Right hindlimb (tissue), 1 donor: ENCODE measurements at regions not wholly inside any gene's neighbourhood (a gene's known extent, or its start where the extent isn't known, plus 50 kb on each side); places are given as distances from the start of the nearest gene placed in this dataset.

Experiments
- DNase-seq: peaks from one replicate; pipeline ENCODE4 v3.0.0-alpha.2; 2018

GRCh38 chr2:57850415-57851130, 196.0 kb upstream of the VRK2 start:
- no peak for DNase-seq

DNA sequence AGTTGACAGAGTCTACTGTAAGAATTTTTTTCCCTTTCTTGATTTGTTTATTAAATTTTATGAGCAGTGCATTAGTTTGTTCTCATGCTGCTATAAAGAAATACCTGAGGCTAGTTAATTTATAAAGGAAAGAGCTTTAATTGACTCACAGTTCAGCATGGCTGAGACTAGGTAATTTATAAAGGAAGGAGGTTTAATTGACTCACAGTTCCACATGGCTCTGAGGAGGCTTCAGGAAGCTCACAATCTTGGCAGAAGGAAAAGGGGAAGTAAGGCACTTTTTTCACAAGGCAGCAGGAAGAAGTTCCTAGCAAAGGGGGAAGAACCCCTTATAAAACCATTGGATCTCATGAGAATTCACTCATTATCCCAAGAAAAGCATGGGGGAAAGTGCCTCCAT, 191.4 kb upstream of the VRK2 start:
- no peak for DNase-seq

DNA sequence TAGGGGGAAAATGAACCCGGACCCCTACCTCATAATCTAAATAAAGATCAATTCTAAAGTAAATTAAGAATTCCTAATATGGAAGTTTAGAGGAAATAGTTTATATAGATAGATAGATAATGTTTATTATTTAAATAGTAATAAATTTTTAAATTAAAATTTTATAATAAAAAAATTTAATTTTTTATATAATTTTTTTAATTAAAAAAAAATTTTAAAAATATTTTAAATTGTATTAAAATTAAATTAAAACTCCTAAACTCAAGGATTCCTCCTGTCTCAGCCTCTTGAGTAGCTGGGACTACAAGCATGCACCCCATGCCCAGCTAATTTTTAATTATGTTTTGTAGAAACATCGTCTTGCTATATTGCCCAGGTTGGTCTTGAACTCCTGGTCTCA, 186.9 kb upstream of the VRK2 start:
- DNase-seq = no peak

DNA sequence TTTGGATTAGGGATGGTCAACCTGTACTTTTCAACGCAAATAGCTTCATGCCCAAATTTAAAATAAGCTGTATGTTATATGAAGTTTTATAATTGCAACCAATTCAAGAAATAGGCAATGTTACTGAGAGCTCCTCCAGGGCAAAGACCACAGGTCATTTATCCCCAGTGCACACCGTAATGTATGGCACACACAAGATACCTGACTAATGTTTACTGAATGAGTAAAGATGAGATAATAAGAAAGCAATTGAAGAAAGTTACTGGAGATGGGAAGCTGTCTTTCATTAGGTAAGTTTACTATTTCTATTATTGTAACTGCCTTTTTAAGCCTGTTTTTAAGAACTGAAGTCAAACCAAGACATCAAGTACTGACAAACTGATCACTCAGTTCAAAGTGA, 184.5 kb upstream of the VRK2 start:
- no peak for DNase-seq

- no peak for DNase-seq
Observed at GRCh38 chr2:57862727-57863126, 183.9 kb upstream of the VRK2 start.

DNA sequence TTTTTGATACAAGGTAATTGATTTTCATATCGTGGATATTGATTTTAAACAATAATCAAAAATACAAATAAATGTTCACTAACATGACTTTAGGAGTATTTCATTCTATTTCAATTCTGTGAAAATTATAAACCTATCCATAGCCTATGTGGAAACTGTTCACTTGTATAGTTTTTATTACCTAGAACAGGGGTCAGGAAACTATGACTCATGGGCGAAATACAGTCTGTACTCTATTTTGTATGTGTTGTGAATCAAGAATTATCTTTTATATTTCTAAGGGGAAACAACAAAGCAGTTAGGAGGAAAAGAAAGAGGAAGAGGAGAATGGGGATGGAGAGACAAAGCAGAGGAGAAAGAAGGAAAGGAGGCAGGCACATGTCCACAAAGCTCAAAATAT, 181.7 kb upstream of the VRK2 start:
- no peak for DNase-seq

- DNase-seq = no peak
Observed at GRCh38 chr2:57867730-57868129, 178.9 kb upstream of the VRK2 start.

GRCh38 chr2:57868619-57869139, 177.9 kb upstream of the VRK2 start:
- no peak for DNase-seq

GRCh38 chr2:57869758-57870344, 176.8 kb upstream of the VRK2 start:
- DNase-seq = no peak

- DNase-seq = no peak
Observed at GRCh38 chr2:57876313-57876712, 170.3 kb upstream of the VRK2 start.

DNA sequence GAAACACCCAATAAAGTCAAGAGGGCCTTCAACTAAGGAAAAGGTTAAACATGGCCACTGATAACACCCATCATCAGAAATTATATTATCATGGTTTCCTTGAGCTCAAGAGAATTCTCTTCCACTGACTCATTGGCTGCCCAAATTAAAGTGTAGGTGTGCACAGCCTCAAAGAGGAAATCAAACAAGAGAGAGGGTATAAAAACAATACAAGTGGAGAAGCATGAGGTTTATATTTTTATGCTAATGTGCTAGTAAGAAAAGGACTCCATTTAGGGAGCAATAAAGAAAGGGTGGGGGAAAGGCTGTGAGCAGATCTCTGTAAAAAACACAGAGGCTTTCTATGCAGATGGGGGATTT, 168.8 kb upstream of the VRK2 start:
- DNase-seq = no peak

DNA sequence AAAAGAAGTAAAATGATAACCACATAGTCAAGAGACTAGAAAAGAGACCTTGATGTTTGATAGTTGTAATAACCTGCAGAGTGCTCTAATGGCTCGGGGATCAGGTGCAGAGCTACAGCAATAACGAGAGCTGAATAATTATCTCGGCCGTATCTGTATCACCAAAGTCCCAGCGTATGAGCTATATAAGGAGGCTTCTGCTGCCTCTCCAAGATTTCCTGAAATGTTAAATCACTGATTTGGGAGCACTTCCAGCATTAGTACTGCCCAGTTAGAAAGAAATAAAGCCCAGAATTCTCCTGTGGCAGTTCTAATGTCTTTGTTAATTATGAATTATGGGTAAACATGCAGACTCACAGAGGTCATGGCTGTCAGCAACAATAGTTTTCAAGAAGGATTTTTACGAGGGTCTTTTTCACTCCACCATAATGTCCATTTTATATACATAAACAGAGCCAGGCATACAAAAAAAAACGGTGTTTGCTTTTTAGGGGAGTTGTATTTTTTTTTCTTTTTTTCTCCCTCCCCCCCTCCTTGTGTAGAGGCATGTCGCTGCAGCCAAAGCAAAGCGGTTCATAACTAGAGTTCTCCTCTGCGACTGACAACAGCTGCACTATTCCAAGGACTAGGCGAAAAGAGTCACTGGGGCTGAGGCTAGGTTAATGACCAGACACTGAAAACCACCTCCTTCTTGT, 168.3 kb upstream of the VRK2 start:
- no peak for DNase-seq

- no peak for DNase-seq
Observed at GRCh38 chr2:57878866-57879210, 167.8 kb upstream of the VRK2 start.

- DNase-seq = no peak
Observed at GRCh38 chr2:57880446-57880845, 166.2 kb upstream of the VRK2 start.

- no peak for DNase-seq
Observed at GRCh38 chr2:57880967-57881366, 165.6 kb upstream of the VRK2 start.

GRCh38 chr2:57881998-57882888, 164.4 kb upstream of the VRK2 start:
- DNase-seq = no peak

DNA sequence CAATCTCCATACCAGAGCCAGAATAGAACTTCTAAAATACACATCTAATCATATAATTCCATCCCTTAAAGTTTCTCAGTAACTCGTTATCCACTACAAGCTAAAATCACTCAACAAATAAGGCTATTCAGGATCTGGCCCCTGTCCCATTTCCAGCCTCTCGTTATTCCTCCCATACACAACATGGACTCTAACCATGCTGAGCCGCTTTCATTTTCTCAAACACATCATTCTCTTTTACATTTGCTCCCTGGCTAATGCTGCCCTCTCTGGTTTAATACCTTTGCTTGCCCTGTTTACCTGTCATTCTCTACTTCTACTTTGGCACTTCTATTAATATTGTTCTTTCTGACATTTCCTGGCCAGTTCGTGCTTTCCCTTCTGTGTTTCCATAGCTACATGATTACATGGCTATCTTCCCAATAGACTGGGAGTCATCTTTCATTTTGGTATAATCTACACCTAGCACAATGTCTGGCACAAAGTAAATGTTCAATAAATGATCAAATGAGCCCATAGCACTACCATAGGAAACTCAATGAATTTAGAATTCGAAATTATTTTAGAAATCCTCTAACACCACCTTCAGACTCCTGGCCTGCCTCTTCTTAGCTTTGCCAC, 163.6 kb upstream of the VRK2 start:
- DNase-seq = no peak

DNA sequence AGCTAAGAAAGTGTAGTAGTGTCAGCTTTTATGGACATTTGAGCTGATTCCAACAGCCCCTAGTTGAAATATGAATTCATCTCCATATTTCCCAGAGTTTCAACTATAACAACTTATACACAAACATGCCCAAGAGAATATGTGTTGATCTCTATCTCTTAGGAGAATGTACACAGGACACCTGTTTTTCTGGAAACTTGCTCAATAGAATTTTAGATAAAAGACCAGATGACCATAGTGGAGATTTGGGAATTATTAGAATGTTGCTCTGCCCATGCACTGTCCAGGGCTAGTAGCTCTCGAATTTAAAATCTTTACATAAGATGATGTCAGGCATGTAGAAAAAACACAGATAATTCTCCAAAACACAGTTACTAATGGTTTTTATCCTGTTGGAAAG, 162.3 kb upstream of the VRK2 start:
- DNase-seq = no peak

DNA sequence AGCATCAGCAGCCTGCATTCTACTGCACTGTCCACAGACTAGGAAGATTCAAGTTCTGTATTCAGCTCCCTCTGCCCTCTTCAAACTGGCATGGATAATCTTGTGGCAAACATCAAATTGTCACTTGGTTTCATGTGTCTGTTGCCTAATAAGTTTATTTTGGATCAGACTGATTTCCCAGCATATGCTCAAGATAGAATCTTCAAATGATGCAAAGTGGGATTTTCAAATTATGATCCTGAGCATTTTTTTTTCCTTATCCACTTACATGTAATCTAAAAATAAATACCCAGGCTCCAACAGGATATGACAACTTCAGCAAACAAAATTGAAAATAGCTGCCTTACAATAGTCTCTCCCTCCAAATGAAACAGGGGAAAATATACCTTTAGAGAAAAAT, 160.9 kb upstream of the VRK2 start:
- no peak for DNase-seq

GRCh38 chr2:57886161-57886786, 160.3 kb upstream of the VRK2 start:
- DNase-seq = no peak

GRCh38 chr2:57888463-57888862, 158.1 kb upstream of the VRK2 start:
- DNase-seq = no peak

- no peak for DNase-seq
Observed at GRCh38 chr2:57890464-57890863, 156.1 kb upstream of the VRK2 start.
